Hippocampal formation (tissue), 2 donors: ENCODE measurements at regions not wholly inside any gene's neighbourhood (a gene's known extent, or its start where the extent isn't known, plus 50 kb on each side); places are given as distances from the start of the nearest gene placed in this dataset.

Source experiments
- DNase-seq, 2 donors: peaks; one replicate each; lab custom pipeline; 2025; lab: John Stamatoyannopoulos, UW

DNA sequence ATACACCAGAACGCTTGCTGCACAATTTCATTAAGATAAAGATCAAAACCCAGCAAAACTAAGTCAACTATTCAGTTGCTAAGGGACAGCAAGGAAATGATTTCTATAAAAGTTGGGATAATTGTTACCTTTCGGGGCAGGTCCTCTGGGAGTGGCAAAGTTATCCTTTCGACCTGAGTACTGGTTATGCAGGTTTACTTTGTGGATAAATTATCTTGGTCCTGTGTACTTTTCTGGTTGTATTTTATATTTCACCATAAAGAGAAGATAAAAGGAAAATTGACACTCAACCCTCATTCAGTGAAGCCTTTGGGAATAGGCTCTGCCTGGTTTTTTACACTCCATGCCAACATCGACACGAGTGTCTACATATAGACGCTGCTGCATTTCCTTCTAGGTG lies 146.5 kb downstream of the SYK start:
- no peak for DNase-seq

DNA sequence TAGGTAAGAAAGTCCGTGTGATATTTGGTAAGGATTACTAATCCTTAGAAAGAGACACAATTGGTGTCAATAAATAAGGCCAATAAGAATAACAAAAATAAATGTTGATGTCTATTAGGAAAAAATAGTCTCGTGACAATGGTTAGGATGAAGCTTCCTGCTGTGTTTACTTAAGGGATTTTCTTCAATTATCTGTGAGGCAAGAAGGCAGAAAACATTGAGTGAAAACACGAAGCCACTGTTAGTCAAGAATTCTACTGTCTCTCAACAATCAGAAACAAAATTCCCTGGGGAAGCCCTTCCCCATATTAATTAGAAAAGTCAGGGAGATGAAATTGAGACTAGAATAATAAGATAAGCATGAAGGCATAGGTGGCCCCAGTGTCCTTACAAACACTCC lies 149.0 kb downstream of the SYK start:
- no peak for DNase-seq

DNA sequence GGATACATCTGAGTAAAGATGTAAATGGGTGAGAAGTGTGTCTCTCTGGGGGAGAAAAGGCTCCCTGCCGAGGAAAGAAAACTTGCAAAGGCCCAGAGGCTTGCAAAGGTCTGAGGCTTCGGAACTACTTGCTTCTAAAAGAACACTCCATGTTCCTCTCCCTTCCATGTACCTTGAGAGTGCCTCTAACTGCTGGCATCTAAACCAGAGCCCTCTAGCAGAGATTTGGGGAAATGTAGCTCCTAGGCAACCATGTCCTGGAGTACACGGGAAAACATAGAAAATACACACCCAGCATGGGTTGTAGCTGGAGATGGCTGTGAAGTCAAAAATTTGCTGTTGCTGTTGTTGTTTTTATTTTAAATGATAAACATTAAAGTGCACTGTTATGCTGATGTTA lies 151.6 kb downstream of the SYK start:
- no peak for DNase-seq

DNA sequence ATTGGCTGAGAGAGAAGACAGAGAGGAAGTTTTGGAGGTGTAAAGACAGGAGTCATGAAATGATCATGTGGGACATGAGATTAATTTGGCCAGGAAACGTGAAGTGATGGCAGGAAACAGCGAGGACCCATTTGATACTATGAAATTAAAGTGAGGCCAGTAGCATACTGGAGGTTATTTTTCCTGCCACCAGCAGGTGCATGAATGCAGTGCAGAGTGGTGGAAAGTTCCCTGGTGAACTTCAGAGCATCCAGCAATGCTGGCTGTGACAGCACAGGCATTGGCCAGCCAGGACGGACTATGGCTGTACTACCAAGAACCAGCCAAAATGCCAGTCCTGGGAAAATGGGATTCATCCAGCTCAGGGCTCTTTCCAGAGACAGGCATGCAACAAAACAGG lies 152.2 kb downstream of the SYK start:
- no peak for DNase-seq

DNA sequence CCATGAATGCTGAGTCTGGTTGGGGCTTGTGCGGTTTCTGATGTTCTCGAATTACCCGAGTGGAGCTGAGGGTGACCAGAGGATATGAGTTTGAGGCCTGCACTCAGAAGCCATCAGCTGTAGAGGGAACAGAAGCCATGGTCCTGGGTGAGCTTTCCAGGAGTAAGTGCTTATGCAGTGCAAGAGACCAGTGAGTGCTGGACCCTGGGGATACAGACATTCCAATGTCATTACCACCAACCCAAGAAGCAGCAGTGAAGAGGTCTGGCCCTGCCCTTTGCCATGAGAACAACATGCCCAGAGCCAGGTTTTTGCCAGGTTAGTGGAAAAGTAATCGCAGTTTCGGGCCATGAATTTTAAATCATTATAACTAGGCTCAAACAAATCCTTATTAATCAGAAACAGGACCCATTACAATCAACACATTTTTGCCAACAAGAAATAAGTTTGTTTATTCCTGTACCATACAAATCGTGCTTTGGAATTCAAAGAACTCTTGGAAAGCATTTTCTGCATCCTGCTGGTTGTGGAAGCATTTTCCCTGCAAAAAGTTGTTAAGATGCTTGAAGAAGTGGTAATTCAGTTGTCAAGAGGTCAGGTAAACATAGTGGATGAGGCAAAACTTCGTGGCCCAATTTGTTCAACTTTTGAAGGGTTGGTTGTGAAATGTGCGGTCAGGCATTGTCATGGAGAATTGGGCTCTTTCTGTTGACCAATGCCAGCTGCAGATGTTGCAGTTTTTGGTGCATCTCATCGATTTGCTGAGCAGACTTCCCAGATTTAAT lies 154.6 kb downstream of the SYK start:
- DNase-seq: no peak

DNA sequence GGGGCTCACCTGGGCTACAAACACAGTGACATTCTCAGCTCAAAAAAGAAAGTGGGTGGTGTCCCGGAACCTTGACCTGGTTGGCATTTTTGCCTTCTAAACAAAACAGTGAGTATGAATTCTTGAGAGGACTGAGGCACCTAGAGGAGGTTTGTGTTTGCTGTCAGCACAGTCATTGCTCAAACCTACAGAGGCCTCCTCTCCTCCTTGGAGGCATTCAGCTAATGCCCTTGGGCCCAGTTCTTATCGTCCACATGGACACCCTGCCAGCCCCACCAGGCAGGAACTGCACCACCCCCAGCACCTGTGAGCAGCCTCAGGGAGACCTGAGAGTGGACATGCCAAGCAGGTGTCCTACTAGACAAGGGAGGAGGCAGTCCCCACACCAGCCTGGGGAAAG lies 156.7 kb downstream of the SYK start:
- no peak for DNase-seq

DNA sequence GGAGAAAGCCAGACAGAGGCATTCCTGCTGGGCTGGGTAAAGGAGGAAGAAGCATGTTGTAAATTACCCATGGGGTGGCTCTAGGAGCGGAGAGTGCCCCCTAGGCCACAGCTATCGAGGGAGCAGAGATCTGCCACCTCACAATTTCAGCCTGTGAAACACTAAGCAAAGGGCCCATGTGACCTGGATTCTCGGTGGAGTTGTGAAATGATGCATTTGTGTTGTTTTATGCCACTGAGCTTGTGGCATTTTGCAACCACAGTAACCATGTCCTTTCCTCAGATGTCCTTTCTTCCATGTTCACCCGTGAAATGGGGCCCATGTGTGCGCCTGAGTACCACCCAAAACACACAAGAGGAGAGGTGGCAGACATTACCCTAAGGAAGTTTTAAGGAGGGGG lies 159.3 kb downstream of the SYK start:
- no peak for DNase-seq

DNA sequence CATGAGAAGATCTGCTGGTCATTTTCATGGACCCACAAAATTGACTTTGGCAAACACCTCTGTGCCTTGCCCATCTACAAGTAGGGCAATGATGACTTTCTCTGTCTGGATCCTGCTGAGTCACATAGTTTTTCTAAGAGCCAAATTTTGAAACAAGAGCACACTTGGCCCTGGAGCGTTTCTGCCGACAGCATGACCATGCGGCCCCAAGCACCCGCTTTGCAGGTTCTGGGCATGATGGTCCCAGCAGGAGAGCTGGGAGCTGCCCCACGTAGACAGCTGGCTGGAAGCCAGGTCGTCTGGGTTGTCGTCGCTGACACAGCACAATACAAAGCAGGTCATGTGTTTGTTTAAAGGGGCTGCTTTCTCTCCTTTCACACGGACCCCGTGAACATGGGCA lies 159.8 kb downstream of the SYK start:
- DNase-seq: no peak

DNA sequence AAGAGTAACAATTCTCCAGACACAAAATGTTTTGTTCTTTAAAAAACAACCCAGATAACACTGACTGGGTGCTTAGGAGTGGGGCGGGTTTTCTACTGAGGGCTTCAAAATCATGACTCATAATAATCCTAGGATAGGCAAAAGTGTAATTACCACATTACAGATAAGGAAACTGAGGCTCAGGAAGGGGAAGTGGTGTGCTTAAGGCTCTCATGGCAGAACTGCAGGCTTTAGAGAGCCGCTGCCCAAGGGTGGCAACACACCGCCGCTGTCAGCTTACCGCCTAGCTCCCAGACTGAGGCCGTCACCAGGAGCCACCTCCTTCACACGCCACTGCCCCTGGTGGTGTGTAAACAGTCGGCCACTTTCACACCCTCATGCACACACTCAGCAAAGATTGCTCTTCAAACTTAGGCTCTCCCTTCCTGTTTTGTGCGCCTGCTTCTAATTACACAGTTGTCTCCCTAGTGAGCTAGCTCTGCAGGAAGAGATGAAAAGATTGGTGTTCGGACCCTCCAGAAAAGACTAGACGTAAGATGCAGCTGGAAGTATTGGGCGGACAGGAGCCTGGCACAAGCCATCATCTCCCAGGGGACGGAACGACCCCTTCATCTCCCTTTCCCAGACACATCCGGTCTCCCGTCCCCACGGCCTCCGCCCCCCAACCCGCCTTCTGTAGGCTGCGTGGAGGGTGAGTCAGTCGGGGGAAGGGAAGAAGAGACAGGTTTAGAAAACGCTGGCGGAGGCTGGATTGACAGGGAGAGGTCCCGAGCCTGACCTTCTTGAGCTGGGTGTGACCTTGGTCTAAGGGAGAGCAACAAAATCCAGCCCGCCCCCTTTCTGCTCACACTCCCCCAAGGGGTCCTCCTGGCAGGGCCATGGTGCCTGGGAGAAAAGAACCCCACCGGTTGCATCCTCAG lies 162.7 kb downstream of the SYK start:
- DNase-seq: no peak

DNA sequence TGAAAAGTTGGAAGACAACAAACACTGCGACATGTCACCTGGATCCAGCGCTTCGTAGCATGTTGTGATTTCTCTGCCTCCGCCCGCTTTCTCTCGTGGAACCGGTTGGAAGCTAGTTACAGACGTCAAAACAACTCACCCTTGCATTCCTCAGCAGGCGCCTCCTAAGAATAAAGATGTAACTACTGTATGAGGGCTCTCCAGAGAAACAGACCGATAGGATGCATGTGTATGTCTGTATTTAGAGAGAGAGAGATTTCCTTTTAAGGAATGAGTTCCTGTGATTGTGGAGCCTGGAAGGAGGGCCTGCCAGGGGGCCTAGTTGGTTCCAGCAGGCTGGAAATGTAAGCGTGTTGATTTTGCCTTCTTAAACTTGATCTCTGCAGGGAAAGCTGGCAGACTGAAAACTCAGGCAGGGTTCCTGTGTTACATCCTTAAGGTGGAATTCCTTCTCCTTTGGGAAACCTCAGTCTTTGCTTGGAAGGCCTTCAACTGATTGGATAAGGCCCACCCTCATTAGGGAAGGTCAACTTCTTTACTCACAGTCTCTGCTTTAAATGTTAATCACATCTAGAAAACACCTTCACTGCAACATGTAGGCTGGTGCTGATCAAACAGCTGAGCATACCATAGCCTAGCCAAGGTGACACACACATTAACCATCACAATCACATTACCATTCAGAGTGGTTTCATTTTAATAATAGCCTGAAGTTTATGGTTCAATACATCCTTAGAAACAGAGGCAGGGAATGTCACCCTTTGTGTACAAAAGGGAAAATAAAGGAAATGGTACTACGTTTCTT lies 163.8 kb downstream of the SYK start:
- no peak for DNase-seq

DNA sequence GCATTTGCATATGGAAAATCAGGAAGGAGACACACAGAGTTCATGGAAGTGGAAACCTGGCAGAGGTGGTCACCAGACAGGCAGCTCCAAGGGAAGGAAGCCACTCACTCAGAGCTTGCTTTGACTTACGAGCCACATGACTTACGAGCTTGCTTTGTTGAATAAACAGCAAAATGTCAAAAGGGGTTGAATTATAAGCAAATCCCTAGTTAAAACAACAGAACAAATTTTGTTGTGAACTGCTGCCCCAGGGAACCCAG lies 164.3 kb downstream of the SYK start:
- DNase-seq: no peak

DNA sequence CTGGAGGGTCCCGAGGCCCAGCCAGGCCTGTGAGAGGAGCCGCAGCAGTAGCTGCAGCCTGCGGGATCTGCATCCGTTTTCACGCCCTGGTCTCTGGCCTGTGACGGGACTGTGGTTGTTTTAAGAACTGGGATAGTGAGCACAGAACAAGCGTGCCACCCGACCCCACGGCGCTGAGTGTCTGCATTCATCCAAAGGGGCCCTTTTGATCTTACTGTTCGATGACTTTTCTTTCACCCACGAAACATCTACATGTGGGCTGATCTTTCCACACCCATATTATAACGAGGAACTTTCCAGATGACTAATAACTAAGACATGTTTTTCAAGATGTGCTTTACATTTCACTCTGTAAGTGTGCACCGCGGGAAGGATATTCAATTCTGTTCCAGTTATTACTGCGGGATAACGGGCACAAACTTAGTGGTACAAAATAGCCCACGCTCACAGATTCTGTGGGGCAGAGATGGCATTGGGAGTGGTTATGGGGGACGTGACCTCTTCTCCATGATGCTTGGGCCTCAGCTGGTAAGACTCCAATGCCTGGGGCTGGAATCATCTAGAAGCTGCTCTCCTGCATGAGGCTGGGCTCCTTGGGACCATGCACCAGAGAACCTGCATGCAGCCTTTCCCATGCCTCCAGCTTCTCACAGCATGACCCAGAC lies 165.0 kb downstream of the SYK start:
- DNase-seq: no peak

DNA sequence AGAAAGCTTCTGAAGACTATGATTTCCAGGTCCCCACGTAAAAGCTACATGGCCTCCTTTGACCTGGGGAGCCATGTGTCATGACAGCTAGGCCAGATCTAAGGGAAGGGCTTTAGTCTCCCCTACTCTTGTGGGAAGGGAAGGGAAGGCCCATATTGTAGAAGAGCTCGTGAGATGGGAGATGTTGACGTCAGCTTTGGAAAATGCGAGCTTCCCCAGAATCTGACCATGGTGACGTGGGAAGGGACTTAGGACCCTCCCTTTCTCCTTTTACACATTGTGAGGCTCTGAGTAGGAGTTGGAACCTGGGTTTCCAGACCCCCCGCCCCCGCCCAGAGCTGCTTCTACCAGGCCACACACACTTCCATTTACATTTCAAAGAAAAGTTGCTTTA lies 165.5 kb downstream of the SYK start:
- no peak for DNase-seq

DNA sequence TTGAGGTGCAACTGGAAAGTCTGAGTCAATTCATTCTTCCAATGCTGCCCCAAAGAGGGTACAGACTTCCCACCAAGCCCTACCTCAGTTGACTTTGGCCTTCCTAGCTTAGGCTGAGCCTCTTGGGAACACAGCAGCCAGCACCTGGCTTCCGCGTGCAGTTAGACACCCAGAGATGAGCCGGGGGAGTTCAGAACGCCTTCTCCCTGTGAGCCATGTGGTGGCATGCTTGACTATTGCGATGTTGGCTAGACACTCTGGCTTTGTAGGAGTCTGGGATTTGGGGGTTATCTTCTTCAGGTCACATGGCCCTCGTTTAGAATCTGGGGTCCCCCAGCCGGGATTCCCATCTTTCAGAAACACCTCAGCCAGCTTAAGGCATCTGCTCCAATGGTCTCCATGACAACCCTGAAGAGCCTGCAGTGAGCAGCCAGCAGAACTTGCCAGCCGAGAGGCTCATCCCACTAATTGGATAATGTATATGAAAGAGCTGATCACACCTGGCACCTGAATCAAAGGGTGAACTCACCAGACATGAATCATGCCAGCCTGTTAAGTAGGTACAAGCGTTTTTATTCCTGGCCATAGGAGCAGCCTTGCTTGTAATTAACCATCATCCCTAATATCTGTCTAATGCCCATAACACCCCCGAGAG lies 167.5 kb downstream of the SYK start:
- no peak for DNase-seq

DNA sequence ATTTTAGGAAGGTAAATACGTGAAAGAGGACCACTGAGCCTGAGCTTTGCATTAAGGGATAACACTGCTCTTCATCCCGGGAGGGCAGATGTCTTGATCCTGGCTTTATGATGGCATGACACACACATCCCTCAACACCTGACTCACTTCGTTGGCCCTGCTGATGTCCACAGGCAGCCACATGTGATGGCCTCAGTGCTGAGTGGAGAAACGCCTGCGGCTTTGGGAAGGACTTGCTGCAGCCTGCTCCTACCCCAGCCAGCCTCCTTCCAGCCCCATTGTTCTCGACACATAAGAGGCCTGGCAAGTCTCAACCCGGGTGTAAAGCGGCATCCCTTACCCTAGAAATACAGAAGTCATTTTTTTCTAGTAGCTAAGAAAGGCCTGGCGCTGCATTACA lies 169.0 kb downstream of the SYK start:
- DNase-seq: no peak

DNA sequence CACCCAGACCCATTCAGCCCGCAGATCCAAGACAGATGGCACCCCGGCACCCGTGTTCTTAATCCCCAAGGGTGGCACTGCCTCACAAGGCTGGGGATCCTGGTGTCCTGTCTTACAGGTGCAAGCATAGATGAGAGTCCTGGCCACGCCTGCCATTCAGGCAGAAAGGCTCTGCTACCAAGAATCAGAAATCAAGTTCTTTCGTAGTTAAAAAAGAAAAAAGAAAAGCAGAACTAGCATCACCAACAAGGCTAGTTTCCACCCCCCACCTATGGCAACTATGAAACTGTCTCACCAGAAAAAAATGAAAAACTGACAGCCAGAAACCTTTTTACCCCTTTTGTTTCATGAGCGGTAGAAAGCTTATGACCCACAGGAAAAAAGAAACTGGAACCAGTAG lies 170.4 kb downstream of the SYK start:
- no peak for DNase-seq

DNA sequence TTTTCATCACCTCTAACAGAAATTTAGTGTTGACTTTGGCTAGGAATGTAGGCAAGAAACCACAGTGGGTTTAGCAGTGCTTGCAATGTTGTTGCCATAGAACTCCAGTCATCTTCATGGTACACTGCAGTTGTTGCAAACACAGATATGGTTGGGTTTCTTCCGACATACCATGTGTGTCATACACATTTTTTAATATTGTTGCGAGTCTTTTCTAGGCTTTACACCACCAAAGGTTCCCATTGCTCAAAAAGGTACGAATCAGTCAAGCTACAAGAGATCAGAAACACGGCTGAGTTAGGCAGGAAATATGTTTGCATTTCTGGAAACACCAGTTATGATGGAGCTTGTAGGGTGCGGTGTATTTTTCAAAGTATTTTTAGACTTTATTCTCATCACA lies 172.4 kb downstream of the SYK start:
- DNase-seq: no peak

DNA sequence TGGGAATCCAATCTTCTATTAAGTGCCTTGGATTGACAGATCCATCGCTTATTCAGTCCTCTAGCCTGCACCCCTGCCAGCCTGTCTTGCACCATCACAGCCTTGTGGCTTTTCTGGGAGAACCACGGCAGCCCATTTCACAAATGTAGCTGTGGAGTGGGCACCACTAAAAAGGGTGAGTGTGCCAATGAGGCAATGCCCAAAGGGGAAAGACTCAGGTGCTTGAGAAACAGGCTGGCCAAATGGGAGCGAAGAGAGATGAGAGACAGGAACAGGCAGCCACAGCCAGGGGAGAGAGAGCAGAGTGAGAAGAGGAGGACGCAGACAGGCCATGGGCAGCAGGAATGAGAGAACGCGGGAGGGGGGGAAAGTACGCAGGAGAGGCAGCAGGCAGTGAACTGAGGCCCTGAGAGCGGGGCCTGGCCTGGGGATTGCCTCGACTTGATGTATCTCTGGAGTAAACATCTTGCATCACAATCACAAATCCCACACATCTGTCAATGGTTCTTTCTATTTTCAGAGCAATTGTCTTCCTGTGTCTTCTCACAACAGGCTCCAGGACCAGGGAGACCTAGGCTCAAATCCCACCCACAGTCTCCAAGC lies 173.1 kb downstream of the SYK start:
- DNase-seq: no peak

DNA sequence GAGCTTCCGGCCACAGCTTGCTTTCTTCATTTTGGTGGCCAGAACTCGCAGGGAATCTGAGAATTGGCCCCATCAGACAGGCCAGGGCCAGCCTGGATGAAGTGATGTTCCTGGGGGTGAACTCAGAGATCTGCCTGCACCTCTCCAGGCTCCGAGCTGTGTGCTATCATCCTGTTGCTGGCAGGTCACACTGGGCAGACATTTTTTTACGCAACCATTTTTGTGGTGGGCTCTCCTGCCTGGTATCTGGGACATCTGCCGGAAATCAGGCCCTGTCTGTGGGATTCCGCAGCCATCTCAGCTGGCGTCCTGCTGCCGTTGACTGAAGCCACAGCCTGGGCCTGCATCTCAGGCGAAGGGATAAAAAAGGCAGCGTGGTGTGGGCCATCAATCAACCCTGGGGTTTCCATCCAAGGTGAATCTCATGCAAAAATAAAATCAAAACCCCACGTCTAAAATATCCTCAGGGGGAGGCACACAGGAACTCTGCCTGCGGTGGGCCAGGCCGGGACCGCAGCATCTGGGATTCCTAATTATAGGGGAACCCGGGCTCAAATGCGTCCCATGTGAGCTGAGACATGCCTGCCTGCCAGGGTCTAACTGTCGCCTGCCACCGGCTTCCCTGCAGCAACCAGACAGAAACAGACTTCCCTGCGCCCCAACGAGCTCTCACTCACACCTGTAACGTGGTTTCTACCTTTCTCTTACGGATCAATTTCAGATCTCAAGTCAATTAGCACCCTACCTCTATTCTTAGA lies 174.3 kb downstream of the SYK start:
- DNase-seq: no peak

DNA sequence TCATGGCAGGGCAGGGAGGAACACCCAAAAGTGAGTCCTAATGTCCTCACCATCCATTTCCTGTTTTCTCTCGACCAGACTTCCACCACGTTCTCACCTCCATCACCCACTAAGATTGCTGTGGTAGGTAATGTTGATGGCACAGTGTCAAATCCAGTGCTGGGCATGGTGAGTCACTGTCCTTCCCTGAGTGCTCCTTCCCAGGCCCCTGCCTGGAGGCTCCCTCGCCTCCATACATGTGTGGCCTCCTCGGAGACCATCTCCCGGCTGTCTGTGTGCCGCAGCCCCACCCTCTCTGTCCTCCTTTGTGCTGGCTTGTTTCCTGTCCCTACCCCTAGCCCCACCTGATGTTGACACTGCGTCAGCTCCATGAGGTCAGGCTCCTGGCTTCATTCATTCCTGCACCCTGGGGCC lies 177.5 kb downstream of the SYK start:
- no peak for DNase-seq

DNA sequence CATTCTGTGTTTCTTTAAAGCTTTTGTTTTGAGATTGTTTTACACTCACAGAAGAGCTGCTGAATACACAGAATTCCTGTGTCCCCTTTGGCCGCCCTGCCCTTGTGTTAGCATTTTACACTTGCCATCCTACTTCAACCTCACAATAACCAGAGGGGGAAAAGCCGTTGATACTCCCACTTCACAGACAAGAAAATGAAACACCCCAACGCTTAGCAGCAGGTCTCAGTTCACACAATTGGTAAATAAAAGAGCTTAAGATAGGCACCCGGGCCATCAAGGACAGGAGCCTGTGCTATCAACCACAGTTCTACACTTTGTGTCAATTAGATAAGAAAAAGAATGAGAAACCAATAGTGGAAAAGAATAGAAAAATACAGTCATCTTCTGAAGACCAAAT lies 178.0 kb downstream of the SYK start:
- no peak for DNase-seq
